Esophagus squamous epithelium (tissue), 5 donors: ENCODE measurements at regions not wholly inside any gene's neighbourhood (a gene's known extent, or its start where the extent isn't known, plus 50 kb on each side); places are given as distances from the start of the nearest gene placed in this dataset.
"Not testable (repeated sequence)": the region's sequence is repeated elsewhere in the genome, so short reads cannot be mapped to it uniquely, and the experiment has no call there.

ENCODE experiments used
- DNase-seq: peaks from one replicate; lab custom pipeline; 2025; lab: John Stamatoyannopoulos, UW
- H3K27ac ChIP-seq, 4 donors: fragments of 200-600 bp; sonication (generic); one replicate each; pipeline ENCODE4 v1.5.1; 2016 to 2019; ENCODE audit warnings: mild to moderate bottlenecking in 1 of 4
- H3K27me3 ChIP-seq, 4 donors: fragments of 200-600 bp; sonication (generic); 1 replicate in 3 of 4; 2 replicates in 1 of 4; pipeline versions ENCODE4 v1.5.1 to v1.6.0; 2017 to 2021; ENCODE audit warnings: antibody characterized with exemption in 1 of 4
- H3K36me3 ChIP-seq, 3 donors: fragments of 200-600 bp; sonication (generic); one replicate each; pipeline ENCODE4 v1.5.1; 2016 to 2019
- H3K4me1 ChIP-seq, 3 donors: fragments of 200-600 bp; sonication (generic); one replicate each; pipeline ENCODE4 v1.5.1; 2017 to 2019
- H3K4me3 ChIP-seq, 4 donors: fragments of 200-600 bp; sonication (generic); 1 replicate in 3 of 4; 2 replicates in 1 of 4; pipeline ENCODE4 v1.5.1; 2016 to 2019; ENCODE audit warnings: mild to moderate bottlenecking in 2 of 4, moderate library complexity in 1 of 4
- H3K9me3 ChIP-seq, 3 donors: fragments of 200-600 bp; sonication (generic); one replicate each; pipeline ENCODE4 v1.5.1; 2016 to 2019
- CTCF ChIP-seq, 6 experiments: fragments of 450-650 bp in 4 of 6; fragments of 200-600 bp in 2 of 6; sonication (generic) in 2 of 6; IDR thresholded peaks; one replicate each; pipeline ENCODE4 v1.5.1; 2016 to 2019; ENCODE audit warnings: antibody characterized with exemption in 6 of 6, mild to moderate bottlenecking in 4 of 6, moderate library complexity in 4 of 6
- POLR2A ChIP-seq, 4 donors: fragments of 450-650 bp; IDR thresholded peaks; one replicate each; pipeline ENCODE4 v1.6.1; 2017; ENCODE audit warnings: antibody characterized with exemption in 4 of 4, mild to moderate bottlenecking in 4 of 4, moderate library complexity in 3 of 4
- WGBS, 2 donors: methylation state at CpG; one replicate each; pipeline ENCODE4 v1.1.5; 2018; 5-methylcytosine and 5-hydroxymethylcytosine counted together
- intact Hi-C: fragments of 100-400 bp; cut with DNase I; formaldehyde crosslinking; loops from one replicate; pipeline ENCODE4 v1.15.0; 2022
- donor health status: DM: yes; HTN: yes; CAD: no.

- WGBS, 2 donors = 77 to 84% methylated on average over 8 to 20 of the region's 29 CpGs
- Histone ChIP-seq H3K27me3 (no peaks in the 10 kb centered on the region), H3K36me3 (no peaks in the 10 kb centered on the region), H3K27ac (no peak overlapping the region), H3K4me1 (no peaks in the 10 kb centered on the region), H3K9me3 (no peaks in the 10 kb centered on the region), H3K4me3 (no peak overlapping the region)
- DNase-seq = no peak
- TF ChIP-seq CTCF (IDR thresholded peaks at IDR 0.05) (no peak), POLR2A (IDR thresholded peaks at IDR 0.05) (no peak)
- intact Hi-C loops = no loop called here
These were observed 342.9 kb downstream of the MAGEB5 start for GRCh38 chrX:26558719-26559386.

GRCh38 chrX:26557691-26558321, 341.8 kb downstream of the MAGEB5 start:
- Histone ChIP-seq H3K4me1 (no peaks in the 10 kb centered on the region), H3K4me3 (no peak overlapping the region), H3K9me3 (no peaks in the 10 kb centered on the region), H3K27ac (no peak overlapping the region), H3K36me3 (no peaks in the 10 kb centered on the region), H3K27me3 (no peaks in the 10 kb centered on the region)
- no peak for DNase-seq
- intact Hi-C loops = no loop called here
- WGBS, 2 donors = 91 to 97% methylated on average over 4 to 5 of the region's 35 CpGs
- no peak for TF ChIP-seq POLR2A (IDR thresholded peaks at IDR 0.05)
- no peak for TF ChIP-seq CTCF (IDR thresholded peaks at IDR 0.05)

- H3K36me3 ChIP-seq, H3K4me1 ChIP-seq, intact Hi-C loops, H3K27ac ChIP-seq, DNase-seq, H3K27me3 ChIP-seq, H3K4me3 ChIP-seq, H3K9me3 ChIP-seq: not testable (repeated sequence)
- 30 to 43% methylated on average over 5 to 6 of the region's 8 CpGs for WGBS, 2 donors
These were observed 309.8 kb downstream of the MAGEB5 start for GRCh38 chrX:26525768-26526167.

- H3K9me3 ChIP-seq = no peaks in the 10 kb centered on the region
- no peak overlapping the region for H3K27ac ChIP-seq
- intact Hi-C loops = no loop called here
- TF ChIP-seq POLR2A (IDR thresholded peaks at IDR 0.05) (no peak), CTCF (IDR thresholded peaks at IDR 0.05) (no peak)
- 45 to 69% methylated on average over 2 of the region's 2 CpGs for WGBS, 2 donors
- DNase-seq = no peak
- H3K4me1 ChIP-seq = no peaks in the 10 kb centered on the region
- no peaks in the 10 kb centered on the region for H3K27me3 ChIP-seq
- no peak overlapping the region for H3K4me3 ChIP-seq
- H3K36me3 ChIP-seq = no peaks in the 10 kb centered on the region
These were observed 306.5 kb downstream of the MAGEB5 start for GRCh38 chrX:26522501-26522900.

- DNase-seq = no peak
- no peaks in the 10 kb centered on the region for H3K4me1 ChIP-seq
- H3K36me3 ChIP-seq = no peaks in the 10 kb centered on the region
- 48 to 64% methylated on average over 3 to 5 of the region's 5 CpGs for WGBS, 2 donors
- intact Hi-C loops = no loop called here
- H3K27ac ChIP-seq = no peak overlapping the region
- H3K9me3 ChIP-seq = no peaks in the 10 kb centered on the region
- H3K4me3 ChIP-seq = no peak overlapping the region
- no peaks in the 10 kb centered on the region for H3K27me3 ChIP-seq
- TF ChIP-seq CTCF (IDR thresholded peaks at IDR 0.05) (no peak), POLR2A (IDR thresholded peaks at IDR 0.05) (no peak)
These were observed 295.8 kb downstream of the MAGEB5 start for GRCh38 chrX:26511589-26512363.
